Body of pancreas (tissue), 4 donors: ENCODE measurements at regions not wholly inside any gene's neighbourhood (a gene's known extent, or its start where the extent isn't known, plus 50 kb on each side); places are given as distances from the start of the nearest gene placed in this dataset.

ENCODE experiments used
- CTCF ChIP-seq, 7 experiments: fragments of 450-650 bp in 4 of 7; fragments of 200-600 bp in 3 of 7; sonication (generic) in 3 of 7; IDR thresholded peaks; one replicate each; pipeline ENCODE4 v1.5.1; 2016 to 2019; ENCODE audit warnings: antibody characterized with exemption in 7 of 7
- POLR2A ChIP-seq, 3 donors: fragments of 450-650 bp; IDR thresholded peaks; one replicate each; pipeline ENCODE4 v1.6.1; 2016; ENCODE audit warnings: antibody characterized with exemption in 3 of 3, mild to moderate bottlenecking in 2 of 3

- TF ChIP-seq CTCF (IDR thresholded peaks at IDR 0.05) (no peak), POLR2A (IDR thresholded peaks at IDR 0.05) (no peak)
Measured at GRCh38 chr5:45060724-45061123, 252.0 kb downstream of the MRPS30 start.
